ENCODE measurements at regions not wholly inside any gene's neighbourhood (a gene's known extent, or its start where the extent isn't known, plus 50 kb on each side); places are given as distances from the start of the nearest gene placed in this dataset.

- no peak for TF ChIP-seq CREB1 (IDR thresholded peaks at IDR 0.05; ENCODE audit: low read depth)
- no peak for TF ChIP-seq ZBTB7A (IDR thresholded peaks at IDR 0.05; ENCODE audit: low read depth)
- no peak for TF ChIP-seq EGR1 (IDR thresholded peaks at IDR 0.05)
- TF ChIP-seq RAD21 (IDR thresholded peaks at IDR 0.05; ENCODE audit: low read depth) = no peak
- TF ChIP-seq YY1 (IDR thresholded peaks at IDR 0.05; ENCODE audit: low read depth) = no peak
- TF ChIP-seq REST (IDR thresholded peaks at IDR 0.05; ENCODE audit: low read depth) = no peak
- TF ChIP-seq TAF1 (IDR thresholded peaks at IDR 0.05; ENCODE audit: low read depth) = no peak
- TF ChIP-seq EP300 (IDR thresholded peaks at IDR 0.05; ENCODE audit: borderline replicate concordance) = no peak
- no peak for TF ChIP-seq NFIC (IDR thresholded peaks at IDR 0.05)
- TF ChIP-seq TEAD4 (IDR thresholded peaks at IDR 0.05) = no peak
- no peak for TF ChIP-seq MAX (IDR thresholded peaks at IDR 0.05)
- TF ChIP-seq TCF12 (IDR thresholded peaks at IDR 0.05; ENCODE audit: low read depth) = no peak
- TF ChIP-seq FOXM1 (IDR thresholded peaks at IDR 0.05; ENCODE audit: borderline replicate concordance, low read depth) = no peak
- no peak for TF ChIP-seq CEBPB (IDR thresholded peaks at IDR 0.05)
- TF ChIP-seq USF1 (IDR thresholded peaks at IDR 0.05) = no peak
These were observed 564.0 kb downstream of the IRX1 start for GRCh38 chr5:4159681-4160080.

- TF ChIP-seq CREB1 (IDR thresholded peaks at IDR 0.05; ENCODE audit: low read depth) (no peak), MAX (IDR thresholded peaks at IDR 0.05) (no peak), REST (IDR thresholded peaks at IDR 0.05; ENCODE audit: low read depth) (no peak), YY1 (IDR thresholded peaks at IDR 0.05; ENCODE audit: low read depth) (no peak), CEBPB (IDR thresholded peaks at IDR 0.05) (no peak), TEAD4 (IDR thresholded peaks at IDR 0.05) (no peak), TCF12 (IDR thresholded peaks at IDR 0.05; ENCODE audit: low read depth) (no peak), RAD21 (IDR thresholded peaks at IDR 0.05; ENCODE audit: low read depth) (no peak), TAF1 (IDR thresholded peaks at IDR 0.05; ENCODE audit: low read depth) (no peak), FOXM1 (IDR thresholded peaks at IDR 0.05; ENCODE audit: borderline replicate concordance, low read depth) (no peak), EP300 (IDR thresholded peaks at IDR 0.05; ENCODE audit: borderline replicate concordance) (no peak), ZBTB7A (IDR thresholded peaks at IDR 0.05; ENCODE audit: low read depth) (no peak), NFIC (IDR thresholded peaks at IDR 0.05) (no peak), EGR1 (IDR thresholded peaks at IDR 0.05) (no peak), USF1 (IDR thresholded peaks at IDR 0.05) (no peak)
These were observed 568.5 kb downstream of the IRX1 start for GRCh38 chr5:4164167-4164566.

DNA sequence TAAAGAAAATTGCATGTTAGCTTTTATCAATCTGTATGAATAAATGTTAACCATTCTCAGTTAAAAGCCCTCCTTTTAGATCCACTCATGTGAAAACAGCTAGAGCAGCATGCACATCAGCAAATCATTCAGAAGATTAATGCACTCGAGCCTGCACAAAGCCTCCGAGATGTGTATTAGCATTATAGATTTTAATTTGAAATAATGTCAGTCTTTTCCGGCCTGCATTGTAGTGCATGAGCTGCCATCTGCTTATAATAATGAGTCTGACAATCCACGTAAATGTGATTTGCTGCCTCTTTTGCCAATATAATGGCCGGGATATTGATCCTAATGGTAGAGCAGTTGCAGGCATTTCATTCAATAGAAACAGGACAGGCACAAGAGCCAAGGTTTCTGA is 585.1 kb downstream of the IRX1 start:
- TF ChIP-seq EP300 (IDR thresholded peaks at IDR 0.05; ENCODE audit: borderline replicate concordance) = no peak
- no peak for TF ChIP-seq TCF12 (IDR thresholded peaks at IDR 0.05; ENCODE audit: low read depth)
- TF ChIP-seq EGR1 (IDR thresholded peaks at IDR 0.05) = no peak

- no peak for TF ChIP-seq ZBTB7A (IDR thresholded peaks at IDR 0.05; ENCODE audit: low read depth)
- TF ChIP-seq NFIC (IDR thresholded peaks at IDR 0.05) = no peak
- no peak for TF ChIP-seq TEAD4 (IDR thresholded peaks at IDR 0.05)
- TF ChIP-seq TCF12 (IDR thresholded peaks at IDR 0.05; ENCODE audit: low read depth) = no peak
- TF ChIP-seq REST (IDR thresholded peaks at IDR 0.05; ENCODE audit: low read depth) = no peak
- no peak for TF ChIP-seq RAD21 (IDR thresholded peaks at IDR 0.05; ENCODE audit: low read depth)
- no peak for TF ChIP-seq TAF1 (IDR thresholded peaks at IDR 0.05; ENCODE audit: low read depth)
- TF ChIP-seq YY1 (IDR thresholded peaks at IDR 0.05; ENCODE audit: low read depth) = no peak
- TF ChIP-seq EGR1 (IDR thresholded peaks at IDR 0.05) = no peak
- TF ChIP-seq EP300 (IDR thresholded peaks at IDR 0.05; ENCODE audit: borderline replicate concordance) = no peak
- TF ChIP-seq USF1 (IDR thresholded peaks at IDR 0.05) = no peak
- TF ChIP-seq FOXM1 (IDR thresholded peaks at IDR 0.05; ENCODE audit: borderline replicate concordance, low read depth) = no peak
- TF ChIP-seq MAX (IDR thresholded peaks at IDR 0.05) = no peak
- no peak for TF ChIP-seq CREB1 (IDR thresholded peaks at IDR 0.05; ENCODE audit: low read depth)
- TF ChIP-seq CEBPB (IDR thresholded peaks at IDR 0.05) = no peak
These were observed 586.5 kb downstream of the IRX1 start for GRCh38 chr5:4182144-4182543.

All from Ishikawa (cell line).